Glutamatergic neuron (in vitro differentiated cells): ENCODE measurements at regions not wholly inside any gene's neighbourhood (a gene's known extent, or its start where the extent isn't known, plus 50 kb on each side); places are given as distances from the start of the nearest gene placed in this dataset.

Source experiments
- DNase-seq: peaks from one replicate; pipeline ENCODE4 v3.0.0; 2022
- H3K27ac Mint-ChIP-seq: one replicate; pipeline ENCODE4 v1.8.0; 2020; ENCODE audit warnings: mild to moderate bottlenecking, mixed read lengths, inconsistent platforms; ENCODE audit not compliant: unreplicated experiment
- H3K27me3 Mint-ChIP-seq: one replicate; pipeline ENCODE4 v1.8.0; 2020; ENCODE audit warnings: mild to moderate bottlenecking, moderate library complexity, mixed read lengths, inconsistent platforms; ENCODE audit not compliant: unreplicated experiment
- H3K36me3 Mint-ChIP-seq: one replicate; pipeline ENCODE4 v1.8.0; 2020; ENCODE audit warnings: mild to moderate bottlenecking, mixed read lengths, inconsistent platforms; ENCODE audit not compliant: unreplicated experiment
- H3K4me1 Mint-ChIP-seq: one replicate; pipeline ENCODE4 v1.8.0; 2020; ENCODE audit warnings: mild to moderate bottlenecking, low read depth, mixed read lengths, inconsistent platforms; ENCODE audit not compliant: unreplicated experiment
- H3K4me3 Mint-ChIP-seq: one replicate; pipeline ENCODE4 v1.8.0; 2020; ENCODE audit warnings: mild to moderate bottlenecking, mixed read lengths, inconsistent platforms; ENCODE audit not compliant: unreplicated experiment
- H3K9me3 Mint-ChIP-seq: one replicate; pipeline ENCODE4 v1.8.0; 2020; ENCODE audit warnings: mild to moderate bottlenecking, moderate library complexity, mixed read lengths, inconsistent platforms; ENCODE audit not compliant: unreplicated experiment
- CTCF ChIP-seq: fragments of 200-600 bp; sonication (generic); IDR thresholded peaks from one replicate; pipeline ENCODE4 v1.5.0; 2021; ENCODE audit not compliant: partially characterized antibody, unreplicated experiment

DNA sequence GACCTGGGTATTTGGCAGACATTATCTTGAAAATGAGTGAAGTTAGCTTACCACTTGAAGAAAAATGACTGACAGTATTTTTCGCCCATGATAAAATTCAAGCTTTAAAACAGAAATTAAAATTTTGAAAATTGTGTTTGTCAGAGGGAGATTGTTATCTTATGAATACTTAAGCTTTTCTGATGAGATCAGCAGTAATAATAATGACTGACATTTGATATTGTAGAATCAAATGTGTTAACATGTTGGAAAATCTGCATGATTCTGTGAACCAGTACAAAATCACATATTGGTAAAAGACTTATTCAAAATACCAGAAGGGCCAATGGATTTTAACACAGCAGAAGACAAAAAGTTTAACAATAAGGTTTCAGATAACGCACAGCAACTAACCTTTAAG, 94.0 kb downstream of the MSX2 start:
- TF ChIP-seq CTCF, result no peak
- no peak for DNase-seq
- H3K36me3 Mint-ChIP-seq, result peaks cover 7% of the 10 kb centered on the region
- no peak overlapping the region for H3K4me3 Mint-ChIP-seq
- H3K4me1 Mint-ChIP-seq, result no peaks in the 10 kb centered on the region
- H3K9me3 Mint-ChIP-seq, result peaks cover 7% of the 10 kb centered on the region
- no peaks in the 10 kb centered on the region for H3K27me3 Mint-ChIP-seq
- no peak overlapping the region for H3K27ac Mint-ChIP-seq

- Mint-ChIP-seq H3K36me3 (peaks cover 7% of the 10 kb centered on the region), H3K27ac (no peak overlapping the region), H3K27me3 (no peaks in the 10 kb centered on the region), H3K4me3 (no peak overlapping the region), H3K9me3 (peaks cover 7% of the 10 kb centered on the region), H3K4me1 (no peaks in the 10 kb centered on the region)
- no peak for DNase-seq
- TF ChIP-seq CTCF, result no peak
Measured at GRCh38 chr5:174817610-174818009, 93.2 kb downstream of the MSX2 start.

- Mint-ChIP-seq H3K9me3 (peaks cover 7% of the 10 kb centered on the region), H3K27ac (no peak overlapping the region), H3K4me3 (no peak overlapping the region), H3K4me1 (no peaks in the 10 kb centered on the region), H3K27me3 (no peaks in the 10 kb centered on the region), H3K36me3 (peaks cover 7% of the 10 kb centered on the region)
- peak; percentile 67 for TF ChIP-seq CTCF
- DNase-seq, result no peak
Measured at GRCh38 chr5:174816858-174817257, 92.5 kb downstream of the MSX2 start.

DNA sequence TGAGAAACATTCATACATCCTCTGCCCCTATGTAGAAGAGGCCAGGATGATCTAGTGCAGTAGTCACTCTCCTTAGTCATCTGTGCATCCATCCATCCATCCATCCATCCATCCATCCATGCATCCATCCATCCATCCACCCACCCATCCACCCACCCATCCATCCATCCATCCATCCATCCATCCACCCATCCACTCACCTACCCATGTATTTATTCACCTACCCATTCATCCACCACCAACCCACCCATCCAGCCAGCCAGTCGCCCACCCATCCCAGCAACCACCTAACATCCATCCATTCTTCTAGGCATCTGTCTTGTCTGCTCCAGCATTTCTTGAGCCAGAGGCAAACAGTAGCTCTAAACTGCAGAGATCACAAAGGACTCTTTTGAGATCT, 87.1 kb downstream of the MSX2 start:
- H3K4me3 Mint-ChIP-seq, result no peak overlapping the region
- no peak for DNase-seq
- no peaks in the 10 kb centered on the region for H3K27me3 Mint-ChIP-seq
- peaks cover 3% of the 10 kb centered on the region for H3K9me3 Mint-ChIP-seq
- H3K36me3 Mint-ChIP-seq, result peaks cover 7% of the 10 kb centered on the region
- TF ChIP-seq CTCF, result no peak
- H3K4me1 Mint-ChIP-seq, result no peaks in the 10 kb centered on the region
- no peak overlapping the region for H3K27ac Mint-ChIP-seq

DNA sequence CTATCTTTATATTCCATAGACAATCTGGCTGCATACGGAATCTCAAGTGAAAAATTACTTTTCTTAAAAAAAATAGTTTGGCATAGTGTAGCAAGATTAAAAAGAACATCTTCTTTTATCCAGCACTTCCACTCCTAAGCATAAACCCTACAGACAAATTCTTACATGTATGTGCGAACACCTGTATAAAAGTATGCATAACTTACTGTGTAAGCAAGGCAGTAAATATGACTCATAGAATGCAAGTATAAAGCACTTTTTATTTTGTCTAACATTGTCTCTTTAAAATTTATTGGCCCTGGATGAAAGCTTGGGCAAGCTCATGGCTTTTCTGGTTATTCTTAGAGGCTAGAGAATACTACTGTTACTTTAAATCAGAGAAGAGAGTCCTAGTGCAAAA, 86.4 kb downstream of the MSX2 start:
- TF ChIP-seq CTCF, result no peak

More for the DNA sequence above, 86.4 kb downstream of the MSX2 start:
- peaks cover 1% of the 10 kb centered on the region for H3K9me3 Mint-ChIP-seq
- H3K4me1 Mint-ChIP-seq, result no peaks in the 10 kb centered on the region
- H3K27ac Mint-ChIP-seq, result no peak overlapping the region
- no peaks in the 10 kb centered on the region for H3K27me3 Mint-ChIP-seq
- no peak for DNase-seq
- H3K4me3 Mint-ChIP-seq, result no peak overlapping the region
- H3K36me3 Mint-ChIP-seq, result peaks cover 2% of the 10 kb centered on the region
